ENCODE measurements at regions not wholly inside any gene's neighbourhood (a gene's known extent, or its start where the extent isn't known, plus 50 kb on each side); places are given as distances from the start of the nearest gene placed in this dataset.
"Not testable (repeated sequence)": the region's sequence is repeated elsewhere in the genome, so short reads cannot be mapped to it uniquely, and the experiment has no call there.

DNA sequence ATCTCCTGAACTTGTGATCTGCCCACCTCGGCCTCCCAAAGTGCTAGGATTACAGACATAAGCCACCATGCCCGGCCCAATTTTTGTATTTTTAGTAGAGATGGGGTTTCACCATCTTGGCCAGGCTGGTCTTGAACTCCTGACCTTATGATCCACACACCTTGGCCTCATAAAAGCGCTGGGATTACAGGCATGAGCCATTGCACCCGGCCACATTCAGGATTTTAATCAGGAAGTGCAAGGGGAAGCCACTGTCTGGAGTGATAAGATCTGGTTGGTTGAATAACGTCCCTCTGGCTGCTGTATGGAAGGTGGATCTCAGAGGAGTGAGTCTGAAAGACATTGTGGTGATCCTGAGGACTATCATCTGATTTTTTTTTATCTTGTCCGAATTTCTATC, 196.3 kb upstream of the ARL4C start:
- not testable (repeated sequence) for H3K9me3 ChIP-seq (ENCODE audit: low read length); H2AFZ ChIP-seq (ENCODE audit: low read depth, low read length); H3K36me3 ChIP-seq (ENCODE audit: insufficient read depth, low read length); H3K4me3 ChIP-seq (ENCODE audit: low read length); H3K27me3 ChIP-seq (ENCODE audit: insufficient read depth, low read length)
- H3K4me1 ChIP-seq (ENCODE audit: insufficient read depth, low read length): peaks cover 19% of the 10 kb centered on the region

DNA sequence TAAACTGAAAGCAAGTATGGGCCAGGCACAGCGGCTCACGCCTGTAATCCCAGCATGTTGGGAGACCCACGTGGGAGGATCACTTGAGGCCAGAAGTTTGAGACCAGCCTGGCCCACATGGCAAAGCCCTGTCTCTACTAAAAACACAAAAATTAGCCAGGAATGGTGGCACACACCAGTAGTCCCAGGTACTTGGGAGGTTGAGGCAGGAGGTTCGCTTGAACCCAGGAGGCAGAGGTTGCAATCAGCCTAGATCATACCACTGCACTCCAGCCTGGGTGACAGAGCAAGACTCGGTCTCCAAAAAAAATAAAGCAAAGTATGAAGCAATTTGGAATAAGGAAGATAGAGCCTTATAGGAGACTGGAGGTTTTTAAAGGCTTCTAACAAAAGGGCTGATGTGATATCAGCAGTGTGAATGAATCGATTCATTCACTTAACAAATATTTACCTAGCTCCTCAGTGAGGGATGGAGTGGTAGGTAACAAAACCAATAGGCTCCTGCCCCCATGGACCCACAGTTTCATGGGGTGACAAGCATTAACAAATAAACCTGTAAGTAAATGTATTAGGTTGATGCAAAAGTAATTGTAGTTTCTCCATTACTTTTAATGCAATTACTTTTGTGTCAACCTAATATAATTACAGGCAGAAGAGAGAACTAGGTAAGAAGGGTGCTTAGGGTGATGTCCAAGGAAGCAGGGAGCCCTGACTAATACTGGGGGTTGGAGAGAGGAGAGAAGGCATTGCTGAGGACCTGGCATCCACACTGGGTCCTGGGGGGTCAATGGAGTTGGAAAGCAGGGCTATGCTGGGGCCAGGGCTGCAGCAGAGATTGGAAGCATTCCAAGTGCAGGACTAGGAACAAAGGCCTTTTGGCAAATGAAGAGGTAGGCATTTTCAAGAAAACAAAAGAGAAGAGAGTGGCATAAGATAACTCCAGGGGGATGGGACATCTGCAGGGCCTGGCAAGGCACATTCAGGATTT, 195.4 kb upstream of the ARL4C start:
- H3K36me3 ChIP-seq (ENCODE audit: insufficient read depth, low read length): no peaks in the 10 kb centered on the region
- H3K4me3 ChIP-seq (ENCODE audit: low read length): no peak overlapping the region
- H2AFZ ChIP-seq (ENCODE audit: low read depth, low read length): no peak overlapping the region
- peaks cover 19% of the 10 kb centered on the region for H3K4me1 ChIP-seq (ENCODE audit: insufficient read depth, low read length)
- no peaks in the 10 kb centered on the region for H3K27me3 ChIP-seq (ENCODE audit: insufficient read depth, low read length)
- peaks cover 6% of the 10 kb centered on the region for H3K9me3 ChIP-seq (ENCODE audit: low read length)

DNA sequence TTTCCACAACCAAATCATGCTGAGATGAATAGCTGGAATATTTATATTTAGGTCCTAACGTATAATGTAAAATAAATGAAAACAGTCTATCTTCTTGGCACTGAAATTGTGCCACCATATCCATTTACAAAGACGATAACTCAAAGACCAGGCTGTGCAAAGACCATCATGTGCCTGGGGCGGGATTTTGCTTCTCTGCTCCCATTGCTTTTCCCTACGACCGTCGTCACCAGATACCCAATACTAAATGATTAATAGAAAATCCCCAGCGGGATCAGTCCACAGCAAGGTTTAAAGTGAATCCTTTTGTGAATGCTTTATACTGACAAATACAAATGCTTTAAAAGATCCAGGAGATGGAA, 194.3 kb upstream of the ARL4C start:
- Histone ChIP-seq H3K4me1 (ENCODE audit: insufficient read depth, low read length) (peaks cover 28% of the 10 kb centered on the region), H3K27me3 (ENCODE audit: insufficient read depth, low read length) (no peaks in the 10 kb centered on the region), H3K4me3 (ENCODE audit: low read length) (no peak overlapping the region), H3K9me3 (ENCODE audit: low read length) (peaks cover under 1% of the 10 kb centered on the region), H3K36me3 (ENCODE audit: insufficient read depth, low read length) (no peaks in the 10 kb centered on the region), H2AFZ (ENCODE audit: low read depth, low read length) (peak overlapping the region; percentile 54)

DNA sequence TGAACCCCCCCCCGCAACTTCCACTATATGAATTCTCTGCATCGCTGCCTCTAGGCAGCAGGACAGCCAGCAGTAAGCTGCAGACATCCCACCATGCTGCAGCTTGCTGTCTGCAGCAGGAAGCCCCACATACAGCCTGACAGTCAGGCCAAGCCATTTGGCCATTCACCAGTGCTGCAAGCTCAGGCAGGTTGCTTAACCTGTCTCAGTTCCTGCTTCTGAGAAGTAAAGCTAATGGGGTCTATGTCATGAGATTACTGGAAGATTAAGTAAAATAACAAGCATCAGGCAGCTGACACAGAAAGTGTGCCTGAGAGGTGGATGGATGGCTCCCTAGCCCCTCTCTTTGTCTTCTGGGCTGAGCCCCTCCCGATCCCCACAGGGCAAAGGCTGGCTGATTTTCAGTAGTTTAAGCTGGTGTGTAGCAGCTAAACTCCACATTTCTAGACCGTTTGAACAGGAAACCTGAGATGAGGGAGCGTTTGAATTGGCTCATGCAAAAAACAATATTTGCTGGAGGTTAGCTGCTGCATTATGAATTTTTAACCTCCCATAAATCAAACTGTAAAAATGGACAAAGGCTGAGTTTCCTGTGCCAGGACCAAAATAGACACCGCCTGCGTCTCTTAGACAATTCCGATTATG, 193.8 kb upstream of the ARL4C start:
- Histone ChIP-seq H2AFZ (ENCODE audit: low read depth, low read length) (peak overlapping the region; percentile 54), H3K4me1 (ENCODE audit: insufficient read depth, low read length) (peaks cover 32% of the 10 kb centered on the region), H3K36me3 (ENCODE audit: insufficient read depth, low read length) (no peaks in the 10 kb centered on the region), H3K9me3 (ENCODE audit: low read length) (no peaks in the 10 kb centered on the region), H3K4me3 (ENCODE audit: low read length) (no peak overlapping the region), H3K27me3 (ENCODE audit: insufficient read depth, low read length) (no peaks in the 10 kb centered on the region)

DNA sequence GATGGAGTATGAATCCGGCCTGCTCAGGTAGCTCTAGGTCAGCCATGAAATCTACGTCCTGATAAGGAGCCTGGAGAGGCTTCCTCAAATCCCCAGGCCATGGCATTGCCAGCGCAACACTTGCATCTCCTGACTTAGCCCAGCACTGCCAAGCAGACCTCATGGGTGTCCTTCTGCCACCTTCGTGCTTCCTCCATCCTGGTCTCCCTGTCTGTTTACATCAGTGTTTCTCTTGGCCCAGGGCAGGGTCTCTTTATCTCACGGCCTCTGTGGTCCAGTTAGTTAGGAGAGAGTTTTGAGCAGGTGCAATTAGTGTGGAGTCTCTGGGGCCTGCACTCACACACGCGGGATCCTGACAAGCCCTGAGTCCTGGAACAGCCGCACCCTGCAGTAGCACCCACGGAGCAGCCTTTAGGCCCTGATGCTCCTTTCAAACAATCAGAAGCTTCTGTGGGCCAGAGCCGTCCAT, 193.1 kb upstream of the ARL4C start:
- Histone ChIP-seq H3K9me3 (ENCODE audit: low read length) (no peaks in the 10 kb centered on the region), H3K27me3 (ENCODE audit: insufficient read depth, low read length) (no peaks in the 10 kb centered on the region), H3K4me3 (ENCODE audit: low read length) (no peak overlapping the region), H3K36me3 (ENCODE audit: insufficient read depth, low read length) (no peaks in the 10 kb centered on the region), H3K4me1 (ENCODE audit: insufficient read depth, low read length) (peaks cover 35% of the 10 kb centered on the region), H2AFZ (ENCODE audit: low read depth, low read length) (no peak overlapping the region)

DNA sequence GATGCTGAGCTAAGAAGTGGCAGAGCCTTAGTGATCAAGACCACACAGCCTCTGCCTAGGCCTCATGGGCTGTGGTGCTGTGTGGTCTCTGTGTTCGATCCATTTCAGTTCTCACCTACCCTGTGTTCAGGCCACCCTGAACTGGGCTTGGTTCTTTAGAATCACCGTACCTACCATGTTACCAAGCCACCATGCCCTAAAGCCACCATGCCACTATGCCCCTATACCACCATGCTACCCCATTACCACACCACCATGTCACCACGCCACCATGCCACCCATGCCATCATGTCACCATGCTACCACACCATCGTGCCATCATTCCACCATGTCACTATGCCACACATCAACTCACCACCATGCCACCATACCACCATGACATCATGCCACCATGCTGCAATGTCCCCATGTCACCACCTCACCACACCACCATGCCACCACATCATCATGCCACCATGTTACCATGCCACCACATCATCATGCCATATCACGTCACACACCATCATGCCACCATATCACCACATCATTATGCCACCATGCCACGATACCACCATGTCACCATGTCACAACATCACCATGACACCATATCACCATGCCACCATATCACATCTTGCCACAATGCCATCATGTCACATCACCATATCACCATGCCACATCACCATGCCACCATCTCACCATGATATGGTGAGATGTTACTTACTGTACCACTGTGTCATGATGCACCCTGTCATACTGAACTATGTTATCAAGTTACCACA, 191.0 kb upstream of the ARL4C start:
- Histone ChIP-seq H3K9me3 (ENCODE audit: low read length) (no peaks in the 10 kb centered on the region), H3K36me3 (ENCODE audit: insufficient read depth, low read length) (no peaks in the 10 kb centered on the region), H3K4me3 (ENCODE audit: low read length) (no peak overlapping the region), H3K4me1 (ENCODE audit: insufficient read depth, low read length) (peaks cover 42% of the 10 kb centered on the region), H3K27me3 (ENCODE audit: insufficient read depth, low read length) (no peaks in the 10 kb centered on the region), H2AFZ (ENCODE audit: low read depth, low read length) (no peak overlapping the region)

DNA sequence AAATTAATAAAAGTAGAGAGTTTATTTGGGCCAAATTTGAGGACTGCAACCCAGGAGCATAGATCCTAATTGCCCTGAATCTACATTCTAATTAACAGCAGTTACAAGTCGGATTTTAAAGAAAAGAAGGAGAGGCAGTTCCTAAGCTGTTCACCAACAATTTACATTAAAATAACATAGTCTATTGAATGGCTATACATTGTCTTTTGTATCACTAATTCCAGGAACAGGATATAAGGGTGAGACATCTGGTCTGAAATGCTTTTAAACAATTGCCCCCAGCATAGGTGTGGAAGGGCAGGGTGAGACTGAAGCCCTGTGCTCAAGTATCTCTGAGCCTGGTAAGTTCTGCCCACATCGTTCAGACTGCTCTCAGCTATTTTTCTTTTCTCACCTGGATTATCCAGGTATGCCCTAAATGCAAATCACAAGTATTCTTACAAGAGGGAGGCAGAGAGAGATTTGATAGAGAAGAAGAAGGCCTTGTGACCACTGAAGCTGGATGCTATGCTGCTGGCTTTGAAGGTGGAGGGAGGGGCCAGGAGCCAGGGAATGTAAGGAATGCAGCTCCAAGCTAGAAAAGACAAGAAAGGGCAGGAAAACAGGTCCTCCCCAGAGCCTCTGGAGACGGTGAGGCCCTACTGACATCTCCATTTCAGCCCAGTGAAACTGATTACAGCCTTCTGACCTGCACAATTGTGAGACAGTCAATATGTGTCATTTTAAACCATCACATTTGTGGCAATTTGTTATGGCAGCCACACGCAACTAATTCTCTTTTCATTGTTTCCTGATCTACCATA, 189.4 kb upstream of the ARL4C start:
- Histone ChIP-seq H3K4me3 (ENCODE audit: low read length) (no peak overlapping the region), H3K27me3 (ENCODE audit: insufficient read depth, low read length) (no peaks in the 10 kb centered on the region), H3K4me1 (ENCODE audit: insufficient read depth, low read length) (peaks cover 53% of the 10 kb centered on the region), H2AFZ (ENCODE audit: low read depth, low read length) (no peak overlapping the region), H3K9me3 (ENCODE audit: low read length) (no peaks in the 10 kb centered on the region), H3K36me3 (ENCODE audit: insufficient read depth, low read length) (no peaks in the 10 kb centered on the region)

DNA sequence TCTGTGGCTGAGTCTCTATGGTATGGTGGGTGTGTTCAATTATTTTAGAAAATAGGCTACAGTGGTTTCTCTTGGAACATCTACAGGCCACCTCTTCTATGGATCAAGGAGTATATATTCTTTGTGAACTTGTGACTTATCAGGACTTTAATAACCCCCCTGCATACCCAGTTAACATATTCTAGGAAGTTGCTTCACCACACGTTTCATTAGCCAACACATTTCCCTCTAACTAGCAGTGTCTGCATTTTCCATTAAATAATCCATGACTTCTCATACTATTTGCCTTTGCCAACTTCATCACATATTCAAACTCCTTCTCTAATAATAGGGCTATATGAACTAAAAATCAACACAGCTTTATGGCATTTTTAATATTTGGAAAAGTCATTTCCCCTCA, 187.6 kb upstream of the ARL4C start:
- Histone ChIP-seq H3K4me3 (ENCODE audit: low read length) (no peak overlapping the region), H3K9me3 (ENCODE audit: low read length) (no peaks in the 10 kb centered on the region), H3K36me3 (ENCODE audit: insufficient read depth, low read length) (no peaks in the 10 kb centered on the region), H2AFZ (ENCODE audit: low read depth, low read length) (no peak overlapping the region), H3K27me3 (ENCODE audit: insufficient read depth, low read length) (no peaks in the 10 kb centered on the region), H3K4me1 (ENCODE audit: insufficient read depth, low read length) (peaks cover 47% of the 10 kb centered on the region)

DNA sequence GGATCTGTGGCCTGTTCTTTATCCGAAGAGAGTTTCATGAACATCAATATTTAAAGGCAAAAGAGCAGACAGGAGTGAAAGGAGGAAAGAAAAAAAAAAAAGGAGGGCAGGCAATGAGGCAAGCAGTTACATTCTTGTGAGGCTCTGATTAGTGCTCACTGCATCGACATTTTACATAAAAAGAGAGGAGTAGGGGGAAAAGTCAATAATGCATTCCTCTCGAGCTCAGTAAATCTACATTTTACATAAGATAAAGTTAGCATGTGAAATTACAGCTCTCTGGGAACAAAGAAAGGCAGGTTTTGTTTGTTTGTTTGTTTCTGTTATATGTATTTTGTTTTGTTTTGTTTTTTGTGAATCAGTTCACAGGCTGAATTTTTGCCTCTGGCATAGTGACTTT, 187.1 kb upstream of the ARL4C start:
- no peak overlapping the region for H3K4me3 ChIP-seq (ENCODE audit: low read length)
- H3K36me3 ChIP-seq (ENCODE audit: insufficient read depth, low read length): no peaks in the 10 kb centered on the region
- H3K4me1 ChIP-seq (ENCODE audit: insufficient read depth, low read length): peaks cover 47% of the 10 kb centered on the region
- no peaks in the 10 kb centered on the region for H3K9me3 ChIP-seq (ENCODE audit: low read length)
- H2AFZ ChIP-seq (ENCODE audit: low read depth, low read length): no peak overlapping the region
- no peaks in the 10 kb centered on the region for H3K27me3 ChIP-seq (ENCODE audit: insufficient read depth, low read length)

DNA sequence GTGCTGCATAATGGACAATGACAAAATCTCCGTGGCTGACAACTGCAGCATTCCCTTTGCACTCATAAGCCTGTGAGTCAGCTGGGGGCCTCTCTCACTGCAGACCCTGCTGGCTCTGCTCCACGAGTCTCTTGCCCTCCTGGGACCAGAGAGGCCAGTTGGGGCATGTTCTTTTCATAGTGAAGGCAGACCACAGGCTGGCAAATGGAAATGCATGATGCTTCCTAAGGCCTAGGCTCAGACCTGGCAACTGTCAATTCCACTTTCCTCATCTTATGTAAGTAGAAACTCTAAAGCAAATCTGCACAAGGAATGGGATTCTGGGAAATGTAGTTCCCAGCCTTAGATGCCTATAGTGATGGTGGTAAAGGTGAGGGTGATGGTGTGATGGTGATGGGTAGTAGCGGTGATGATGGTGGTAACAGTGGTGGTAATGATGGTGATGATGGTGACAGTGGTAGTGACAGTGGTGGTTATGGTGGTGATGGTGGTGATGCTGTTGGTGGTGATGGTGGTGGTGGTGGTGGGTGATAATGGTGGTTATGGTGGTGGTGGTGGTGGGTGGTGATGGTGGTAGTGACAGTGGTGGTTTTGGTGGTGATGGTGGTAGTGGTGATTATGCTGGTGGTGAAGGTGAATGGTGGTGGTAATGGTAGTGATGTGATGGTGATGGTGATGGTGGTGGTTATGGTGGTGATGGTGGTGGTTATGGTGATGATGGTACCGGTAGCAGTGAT, 185.8 kb upstream of the ARL4C start:
- no peaks in the 10 kb centered on the region for H3K27me3 ChIP-seq (ENCODE audit: insufficient read depth, low read length)

DNA sequence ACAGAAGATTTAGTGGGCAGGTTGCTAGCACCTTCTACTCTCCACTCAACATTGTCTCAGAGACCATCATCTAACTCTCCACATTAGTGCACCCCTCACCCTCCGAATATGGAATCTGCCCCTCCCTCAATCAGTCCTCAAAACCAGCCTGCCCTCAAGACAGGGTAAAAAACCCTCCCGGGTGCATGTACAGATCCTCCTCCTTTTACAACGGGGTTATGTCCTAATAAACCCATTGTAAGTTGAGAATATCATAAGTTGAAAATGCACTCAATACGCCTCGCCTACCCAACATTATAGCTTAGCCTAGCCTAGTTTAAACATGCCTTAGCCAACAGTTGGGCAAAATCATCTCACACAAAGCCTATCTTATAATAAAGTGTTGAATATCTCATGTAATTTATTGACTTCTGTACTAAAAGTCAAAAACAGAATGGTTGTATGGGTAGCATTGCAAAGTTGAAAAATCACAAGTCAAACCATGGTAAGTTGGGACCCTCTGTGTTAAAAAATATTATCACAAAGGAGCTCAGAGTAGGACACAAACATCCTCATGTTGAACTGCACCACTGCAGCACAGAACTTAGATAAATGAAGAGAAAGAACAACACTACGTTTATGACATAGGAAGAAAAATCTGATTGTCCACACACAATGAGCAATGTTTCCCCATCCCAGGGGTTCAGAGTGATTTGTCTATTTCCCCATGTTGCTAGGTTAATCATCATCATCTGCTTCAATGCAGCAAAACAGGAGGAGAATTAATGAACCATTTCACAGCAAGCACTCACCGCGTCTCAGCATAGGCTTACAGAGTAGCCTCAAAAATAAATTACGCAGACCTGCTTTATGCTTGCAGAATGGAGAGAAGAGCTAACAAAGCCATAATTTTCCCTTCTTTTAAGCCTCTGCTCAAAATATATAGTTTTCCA, 184.1 kb upstream of the ARL4C start:
- Histone ChIP-seq H3K4me3 (ENCODE audit: low read length) (no peak overlapping the region), H3K36me3 (ENCODE audit: insufficient read depth, low read length) (no peaks in the 10 kb centered on the region), H3K27me3 (ENCODE audit: insufficient read depth, low read length) (no peaks in the 10 kb centered on the region), H3K4me1 (ENCODE audit: insufficient read depth, low read length) (peaks cover 52% of the 10 kb centered on the region), H2AFZ (ENCODE audit: low read depth, low read length) (no peak overlapping the region), H3K9me3 (ENCODE audit: low read length) (no peaks in the 10 kb centered on the region)

More for the DNA sequence above, 185.8 kb upstream of the ARL4C start:
- Histone ChIP-seq H2AFZ (ENCODE audit: low read depth, low read length) (no peak overlapping the region), H3K4me3 (ENCODE audit: low read length) (no peak overlapping the region), H3K36me3 (ENCODE audit: insufficient read depth, low read length) (no peaks in the 10 kb centered on the region), H3K9me3 (ENCODE audit: low read length) (no peaks in the 10 kb centered on the region), H3K4me1 (ENCODE audit: insufficient read depth, low read length) (peaks cover 47% of the 10 kb centered on the region)

Data from neuron (in vitro differentiated cells).